Activated T-cell treated with anti-CD3 and anti-CD28 coated beads, Interleukin-2, amount 50 U/mL, for 1 hour (primary cell): ENCODE measurements at regions not wholly inside any gene's neighbourhood (a gene's known extent, or its start where the extent isn't known, plus 50 kb on each side); places are given as distances from the start of the nearest gene placed in this dataset.
"Not testable (repeated sequence)": the region's sequence is repeated elsewhere in the genome, so short reads cannot be mapped to it uniquely, and the experiment has no call there.

Experiments used
- DNase-seq: peaks from one replicate; pipeline ENCODE4 v3.0.0-alpha.2; 2020

DNA sequence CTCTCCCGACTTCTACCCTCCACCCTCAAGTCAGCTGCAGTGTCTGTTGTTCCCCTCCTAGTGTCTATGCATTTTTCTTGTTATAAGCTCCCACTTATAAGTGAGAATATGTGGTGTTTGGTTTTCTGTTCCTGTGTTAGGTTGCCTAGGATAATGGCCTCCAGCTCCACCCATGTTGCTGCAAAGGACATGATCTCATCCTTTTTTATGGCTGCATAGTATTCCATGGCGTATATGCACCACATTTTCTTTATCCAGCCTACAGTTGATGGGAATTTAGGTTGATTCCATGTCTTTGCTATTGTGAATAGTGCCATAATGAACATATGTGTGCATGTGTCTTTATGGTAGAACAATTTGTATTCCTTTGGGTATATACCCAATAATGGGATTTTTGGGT, 80.7 kb downstream of the SPTSSA start:
- DNase-seq, result not testable (repeated sequence)

DNA sequence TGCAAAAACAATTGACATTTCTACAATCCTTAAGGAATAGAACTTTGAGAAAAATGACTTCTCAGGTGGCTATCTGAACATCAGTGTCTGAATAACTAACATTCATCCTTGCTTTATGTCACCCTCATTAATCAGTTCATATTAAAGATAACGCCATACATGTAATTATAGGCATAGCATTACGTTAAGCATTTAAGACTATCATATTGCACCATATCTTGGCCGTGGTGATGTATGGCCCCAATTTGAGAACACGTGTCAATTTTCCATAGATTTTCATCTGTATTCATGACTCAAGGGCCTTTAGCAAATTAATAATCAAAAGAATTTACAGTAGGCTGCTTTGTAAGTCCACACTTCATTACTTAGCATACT, 81.6 kb downstream of the SPTSSA start:
- DNase-seq, result no peak

DNA sequence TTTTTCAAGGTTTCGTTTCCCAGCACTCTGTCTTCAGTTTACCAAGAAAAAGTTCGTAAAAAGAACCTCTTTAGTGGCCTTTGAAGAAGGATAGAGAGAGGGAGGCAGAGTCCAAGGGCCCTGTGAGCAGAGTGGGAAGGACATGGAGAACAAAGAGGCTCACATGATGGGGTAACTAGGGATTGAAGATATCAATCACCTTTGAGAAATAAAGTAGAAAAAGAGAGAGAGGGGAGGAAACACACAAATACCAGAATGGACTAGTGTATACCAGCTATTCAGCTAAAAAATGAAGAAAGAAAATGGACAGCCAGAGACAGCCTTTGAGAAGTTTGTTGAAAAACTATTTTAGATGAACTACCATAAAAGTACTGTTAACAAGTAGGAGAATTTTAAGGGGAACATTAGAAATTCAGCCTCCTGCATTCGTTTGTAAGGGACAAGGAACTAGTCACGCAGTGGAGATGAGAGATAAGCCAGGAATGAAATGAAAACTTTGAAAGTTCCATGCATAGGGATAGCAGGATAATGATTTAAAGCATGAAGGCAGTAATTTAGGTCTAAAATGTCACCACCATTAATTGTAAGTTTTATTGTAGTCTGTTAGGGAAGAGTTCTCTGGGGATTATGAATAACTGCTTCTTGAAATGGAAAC, 82.1 kb downstream of the SPTSSA start:
- DNase-seq, result no peak

DNA sequence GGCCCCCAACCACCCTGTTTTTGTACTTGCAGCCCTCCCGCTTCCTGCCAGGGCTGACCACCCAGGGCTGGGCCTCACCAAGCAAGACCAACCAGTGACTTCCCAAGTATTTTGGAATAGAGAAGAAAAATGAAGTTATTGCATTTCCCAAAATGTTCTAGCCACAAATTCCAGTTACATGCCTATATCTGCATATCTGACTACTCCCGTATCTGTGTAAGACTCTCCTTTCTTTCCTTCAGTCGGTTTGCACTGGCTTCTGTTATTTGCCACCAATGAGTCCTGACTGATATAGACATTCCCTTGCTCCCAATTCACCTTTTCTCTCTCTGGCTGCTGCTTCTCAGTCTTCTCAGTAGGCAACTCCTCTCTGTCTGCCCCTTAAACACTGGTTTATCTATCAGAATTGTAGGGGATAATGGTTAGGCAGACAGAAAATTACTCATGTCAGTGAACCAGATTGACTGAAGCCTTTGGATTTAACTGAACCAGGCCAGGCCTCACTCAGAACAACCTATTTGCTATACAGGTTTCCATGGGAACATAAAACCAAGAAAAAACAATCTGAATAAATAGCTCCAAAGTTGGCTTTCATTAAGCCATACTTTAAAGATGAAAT, 85.3 kb downstream of the SPTSSA start:
- no peak for DNase-seq

DNA sequence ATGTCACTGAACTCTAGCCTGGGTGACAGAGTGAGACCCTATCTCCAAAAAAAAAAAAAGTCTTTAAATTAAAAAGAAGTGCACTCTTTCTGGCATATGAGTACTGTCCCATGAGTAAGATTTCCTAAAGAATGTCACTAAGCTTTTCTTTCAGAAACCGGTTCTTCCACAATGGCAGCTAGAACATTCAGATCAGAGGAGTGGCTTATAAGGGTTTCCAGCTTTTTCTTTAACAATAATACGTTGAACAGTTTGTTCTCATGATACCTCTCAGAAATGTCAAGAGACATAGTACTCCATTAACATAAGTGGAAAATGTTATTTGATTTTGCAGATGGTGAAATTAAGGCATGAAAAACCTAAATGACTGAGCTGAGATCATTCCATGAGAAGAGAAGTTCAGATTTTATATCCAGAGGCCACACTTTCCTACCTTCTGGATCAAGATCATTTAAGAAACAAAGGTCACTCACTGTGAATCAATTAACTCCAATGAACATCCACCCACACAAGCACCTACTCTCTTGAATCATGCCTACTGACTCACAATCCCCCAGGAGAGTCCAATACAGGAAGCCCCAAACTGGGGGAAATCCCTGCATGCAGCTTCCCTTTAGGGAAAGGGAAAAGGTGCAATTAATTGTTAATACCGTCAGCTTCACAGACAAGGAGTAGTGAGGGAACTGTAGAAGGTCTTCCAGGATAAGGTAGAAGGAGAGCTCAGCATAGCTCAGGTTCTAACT, 86.9 kb downstream of the SPTSSA start:
- DNase-seq, result no peak

DNA sequence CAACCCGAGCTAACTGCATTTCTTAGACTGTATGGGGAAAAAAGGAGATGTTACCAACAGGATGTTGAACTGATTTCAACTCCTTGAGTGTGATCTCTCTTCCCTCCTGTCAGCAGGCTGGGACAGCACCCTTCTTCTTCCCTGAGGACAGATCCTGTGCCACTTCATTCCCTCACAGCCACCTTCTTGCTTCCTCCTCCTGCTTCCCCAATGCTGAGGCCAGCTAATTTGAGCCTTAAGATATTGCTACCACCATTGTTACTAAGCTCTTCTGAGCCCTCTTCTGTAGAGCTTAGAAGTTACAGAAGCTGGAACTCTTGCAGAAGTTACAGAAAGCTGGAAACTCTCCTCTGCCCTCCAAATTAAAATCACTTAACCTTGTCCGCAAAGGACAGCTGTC, 88.8 kb downstream of the SPTSSA start:
- no peak for DNase-seq

DNA sequence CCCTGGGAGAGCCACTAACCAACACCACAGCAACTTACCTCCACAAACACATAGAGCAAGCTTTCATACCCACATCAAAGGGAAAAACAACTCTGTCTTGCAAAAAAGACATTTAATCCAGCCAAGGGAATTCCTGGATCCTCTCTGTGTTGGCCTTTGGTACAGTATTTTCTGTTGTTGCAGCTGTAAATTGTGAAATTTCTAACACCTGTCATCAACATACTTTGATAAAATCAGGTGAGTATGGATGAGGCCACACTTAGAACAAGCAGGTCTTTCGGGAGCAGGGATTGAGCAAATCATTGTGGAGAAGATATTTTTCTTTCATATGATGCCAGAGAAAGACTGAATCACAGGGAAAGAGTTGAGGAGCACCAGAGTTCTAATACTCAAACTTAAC, 89.3 kb downstream of the SPTSSA start:
- no peak for DNase-seq

DNA sequence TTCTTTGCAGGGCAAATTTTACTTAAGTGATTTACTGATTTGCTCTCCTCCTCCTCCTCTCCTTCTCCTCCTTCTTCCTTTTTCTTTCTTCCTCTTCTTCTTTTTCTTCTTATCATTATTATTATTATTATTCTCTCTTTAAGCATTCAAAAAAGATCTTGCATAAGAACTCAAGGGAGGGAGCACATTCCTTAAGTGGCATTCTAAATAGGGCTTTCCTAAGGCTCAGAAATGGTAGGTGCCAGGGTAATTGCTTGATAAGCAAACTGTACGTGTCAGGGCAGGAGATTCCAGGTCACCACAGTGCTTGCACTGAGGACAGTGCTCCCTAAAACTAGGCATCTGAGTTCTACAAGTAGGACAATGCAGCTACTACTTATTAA, 92.4 kb downstream of the SPTSSA start:
- no peak for DNase-seq

DNA sequence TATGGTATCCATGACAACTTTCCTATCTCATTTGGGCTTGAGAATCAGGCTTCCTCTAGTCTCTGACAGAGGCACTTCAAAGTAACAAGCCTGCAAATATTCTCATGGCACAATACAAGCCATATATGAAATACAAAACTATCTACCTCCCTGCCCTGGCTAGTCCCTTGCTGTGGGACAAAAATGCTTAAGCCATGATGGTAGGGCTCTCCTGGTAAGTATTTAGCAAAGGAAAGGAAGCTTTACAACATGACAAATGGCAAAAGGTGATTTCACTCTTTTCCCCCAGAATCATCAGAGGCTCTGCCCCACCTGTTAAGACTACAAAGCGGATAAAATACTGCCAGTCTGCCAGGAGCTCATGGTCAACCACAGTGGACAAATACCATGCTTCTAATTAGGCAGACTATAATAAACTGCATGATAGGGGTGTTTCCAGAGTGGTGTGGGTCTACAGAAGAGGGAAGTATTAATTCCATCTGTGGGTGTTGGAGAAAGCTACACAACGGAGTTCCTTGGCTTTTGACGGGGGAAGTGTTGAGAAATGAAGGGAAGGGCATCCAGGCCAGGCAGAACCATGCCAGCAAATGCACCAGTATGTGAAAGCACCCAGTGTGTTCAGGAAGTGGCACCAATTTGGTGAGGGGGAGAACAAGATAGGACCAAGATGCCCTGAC, 92.9 kb downstream of the SPTSSA start:
- no peak for DNase-seq

DNA sequence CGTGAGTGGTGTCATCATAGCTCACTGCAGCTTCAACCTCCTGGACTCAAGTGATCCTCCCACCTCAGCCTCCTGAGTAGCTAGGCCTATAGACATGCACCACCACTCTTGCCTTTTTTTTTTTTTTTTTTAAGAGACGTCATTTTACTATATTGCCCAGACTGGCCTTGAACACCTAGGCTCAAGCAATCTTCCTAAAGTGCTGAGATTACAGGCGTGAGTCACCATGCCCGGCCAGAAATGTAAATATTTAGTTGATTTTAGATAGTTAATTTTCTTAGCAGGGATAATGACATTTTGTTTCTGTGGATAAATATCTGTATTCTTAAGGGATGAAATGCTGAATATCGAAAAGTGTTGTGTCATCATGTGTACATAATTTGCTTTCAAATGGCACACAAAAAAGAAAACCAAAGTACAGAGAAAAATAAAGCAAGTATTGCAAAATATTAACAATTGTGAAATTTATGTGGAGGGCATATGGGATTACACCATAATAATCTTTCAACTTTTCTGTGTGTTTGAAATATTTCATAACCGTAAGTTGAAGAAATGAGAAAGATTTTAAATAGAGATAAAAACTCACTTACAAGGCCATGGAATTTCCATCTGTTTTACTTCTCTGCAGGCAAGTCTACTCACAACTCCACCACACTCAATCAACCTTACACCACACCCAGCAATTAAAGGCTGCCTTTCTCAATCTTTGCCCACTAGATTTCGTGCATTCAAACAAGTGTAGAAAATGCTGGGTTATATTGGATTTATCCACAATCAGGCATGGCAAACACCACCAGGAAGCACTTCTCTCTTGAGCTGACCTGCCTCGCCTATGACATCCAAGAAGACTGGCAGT, 93.7 kb downstream of the SPTSSA start:
- DNase-seq, result no peak

DNA sequence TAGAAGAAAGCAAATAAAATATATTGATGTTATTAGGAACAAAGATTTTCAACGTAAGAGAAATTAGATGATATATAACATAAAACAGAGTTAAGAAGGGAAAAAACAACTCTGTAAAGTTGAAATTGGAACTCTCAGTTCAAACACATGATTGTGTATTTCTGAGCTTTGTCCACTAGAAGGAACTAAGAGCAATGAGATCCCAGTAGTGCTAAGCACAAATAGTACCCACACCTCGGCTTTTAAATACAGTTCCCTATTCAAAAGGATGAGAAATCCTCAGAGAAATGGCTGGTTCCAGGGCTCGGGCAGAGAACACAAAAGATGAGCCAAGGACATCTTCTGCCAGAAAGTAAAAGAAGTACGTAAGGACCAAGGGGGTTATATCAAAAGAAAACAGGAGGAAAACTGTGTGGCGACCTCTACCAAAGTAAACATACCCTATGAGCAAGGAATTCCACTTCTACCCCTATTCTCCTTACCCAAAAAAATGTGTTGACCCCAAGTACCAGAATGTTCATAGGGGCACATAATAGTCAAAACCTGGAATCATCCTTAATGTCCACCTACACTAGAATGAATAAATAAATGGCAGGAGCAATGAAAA, 96.6 kb downstream of the SPTSSA start:
- DNase-seq, result no peak

DNA sequence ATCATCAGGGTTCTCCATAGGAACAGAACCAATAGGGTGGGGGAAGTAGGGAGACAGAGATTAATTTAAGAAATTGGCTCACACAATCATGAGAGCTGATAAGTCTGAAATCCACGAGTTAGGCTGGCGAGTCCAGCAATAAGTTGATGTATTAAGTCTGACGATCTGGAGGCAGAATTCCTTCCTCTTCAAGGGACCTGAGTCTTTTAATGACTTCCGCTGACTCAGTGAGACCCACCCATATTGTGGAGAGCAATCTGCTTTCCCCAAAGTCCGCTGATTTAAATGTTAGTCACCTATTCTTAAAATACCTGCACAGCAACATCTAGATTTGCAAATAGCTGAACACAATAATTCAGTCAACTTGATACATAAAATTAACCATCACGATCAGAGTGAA, 97.8 kb downstream of the SPTSSA start:
- DNase-seq, result no peak

DNA sequence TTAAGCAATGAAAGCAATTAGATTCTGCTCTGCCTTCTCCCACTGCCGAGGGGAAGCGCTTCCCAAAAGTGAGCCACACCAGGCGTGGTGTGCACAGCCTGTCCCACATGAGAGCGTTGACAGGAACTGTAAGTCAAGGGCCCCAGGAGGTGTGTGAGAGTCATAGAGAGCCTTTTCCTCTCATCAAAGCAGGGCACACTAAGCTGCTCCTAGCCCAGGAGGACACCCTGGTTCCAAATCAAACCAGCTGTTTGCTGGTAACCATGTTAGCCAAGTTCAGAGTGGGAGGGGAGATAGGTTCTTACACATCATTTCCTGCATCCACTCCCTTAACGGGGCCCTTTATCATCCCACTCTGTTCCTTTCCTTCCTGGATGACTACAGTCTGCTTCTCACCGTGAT, 98.3 kb downstream of the SPTSSA start:
- no peak for DNase-seq

DNA sequence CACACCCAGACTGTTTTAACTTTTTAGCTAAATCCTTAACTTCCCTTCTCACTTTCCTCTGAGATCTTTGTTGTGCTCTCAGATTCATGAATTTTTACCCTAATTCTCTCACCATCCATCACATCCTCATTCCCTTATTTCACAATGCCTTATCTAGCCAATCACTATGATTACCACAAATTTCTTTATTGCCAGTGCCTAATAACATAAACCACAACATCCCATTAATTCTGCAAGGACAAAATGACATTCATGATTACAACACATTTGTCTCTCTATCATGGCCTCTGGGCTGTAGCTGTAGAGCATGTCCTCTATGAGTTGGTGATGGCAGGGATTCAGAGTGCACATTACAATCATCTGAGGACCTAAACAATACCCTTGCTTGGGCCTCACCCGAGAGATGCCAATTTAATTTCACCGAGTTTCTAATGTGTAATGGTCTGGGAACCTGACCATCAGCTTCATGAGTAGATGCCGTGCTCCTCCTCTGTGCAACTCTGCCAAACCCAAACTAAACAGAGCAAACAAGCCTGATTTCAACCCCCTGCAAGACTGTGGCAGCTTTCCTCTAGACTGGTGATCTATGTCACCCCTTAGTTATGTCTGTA, 99.3 kb downstream of the SPTSSA start:
- DNase-seq, result no peak

DNA sequence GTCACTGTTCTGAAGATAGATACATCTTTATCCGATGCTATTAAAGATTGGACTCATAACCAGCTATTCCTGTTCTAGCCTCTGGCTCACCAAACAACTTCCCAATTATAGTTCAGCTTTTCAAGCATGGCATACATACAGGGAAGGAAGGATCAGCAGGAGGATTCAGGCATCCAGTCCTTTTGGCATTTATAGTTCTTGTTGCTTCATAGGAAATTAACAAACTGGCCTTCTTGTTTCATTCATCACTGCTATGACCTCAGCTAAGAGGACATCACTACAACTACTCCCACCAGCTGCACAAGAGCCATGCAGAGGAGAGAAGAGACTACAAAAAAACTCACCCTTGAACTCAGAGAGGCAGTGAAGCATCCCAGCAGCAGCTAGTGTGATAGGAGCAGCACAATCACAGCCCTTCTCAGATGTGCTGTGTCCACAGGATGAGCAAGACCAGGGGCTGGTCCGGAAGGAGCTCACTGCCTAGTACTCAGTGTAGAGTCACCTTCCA, 100.5 kb downstream of the SPTSSA start:
- no peak for DNase-seq

DNA sequence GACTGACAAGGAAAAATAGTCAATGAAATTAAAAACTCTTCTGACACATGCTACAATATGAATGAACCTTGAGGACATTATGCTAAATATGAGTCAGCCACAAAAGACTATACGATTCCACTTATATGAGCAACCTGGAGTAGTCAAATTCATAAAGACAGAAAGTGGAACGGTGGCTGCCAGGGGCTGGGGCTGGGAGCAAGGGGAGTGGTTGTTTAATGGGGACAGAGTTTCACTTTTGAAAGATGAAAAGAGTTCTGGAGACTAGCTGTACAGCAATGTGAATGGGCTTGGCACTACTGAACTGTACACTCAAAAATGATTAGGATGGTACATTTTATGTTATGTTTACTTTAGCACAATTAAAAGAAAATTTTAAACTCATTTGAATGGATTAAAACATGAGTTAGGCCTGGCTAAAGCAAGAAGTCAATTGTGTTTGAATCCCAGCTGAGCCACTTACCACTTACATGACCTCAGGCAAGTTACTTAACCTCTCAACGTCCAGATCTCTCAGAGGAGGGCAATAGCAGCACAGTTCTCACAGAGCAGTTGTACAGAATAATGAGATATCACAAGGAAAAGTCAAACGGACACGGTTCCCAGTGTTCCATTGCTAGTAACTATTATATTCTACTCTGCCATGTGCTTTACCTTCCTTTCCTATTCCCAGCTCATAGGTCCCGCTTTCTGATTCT, 102.5 kb downstream of the SPTSSA start:
- no peak for DNase-seq

DNA sequence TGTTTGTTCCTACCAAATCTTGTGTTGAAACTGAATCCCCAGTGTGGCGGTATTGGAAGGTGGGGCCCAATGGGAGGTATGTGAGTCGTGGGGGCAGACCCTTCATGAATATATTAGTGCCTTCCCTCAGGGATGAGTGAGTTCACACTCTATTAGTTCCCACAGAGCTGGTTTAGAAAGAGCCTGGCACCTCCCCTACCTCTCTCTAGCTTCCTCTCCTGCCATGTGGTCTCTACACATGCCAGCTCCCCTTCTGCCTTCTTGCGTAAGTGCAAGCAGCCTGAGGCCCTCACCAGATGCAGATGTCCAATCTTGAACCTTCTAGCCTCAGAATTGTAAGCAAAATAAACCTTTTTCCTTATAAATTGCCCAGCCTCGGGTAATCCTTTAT, 105.8 kb downstream of the SPTSSA start:
- no peak for DNase-seq

DNA sequence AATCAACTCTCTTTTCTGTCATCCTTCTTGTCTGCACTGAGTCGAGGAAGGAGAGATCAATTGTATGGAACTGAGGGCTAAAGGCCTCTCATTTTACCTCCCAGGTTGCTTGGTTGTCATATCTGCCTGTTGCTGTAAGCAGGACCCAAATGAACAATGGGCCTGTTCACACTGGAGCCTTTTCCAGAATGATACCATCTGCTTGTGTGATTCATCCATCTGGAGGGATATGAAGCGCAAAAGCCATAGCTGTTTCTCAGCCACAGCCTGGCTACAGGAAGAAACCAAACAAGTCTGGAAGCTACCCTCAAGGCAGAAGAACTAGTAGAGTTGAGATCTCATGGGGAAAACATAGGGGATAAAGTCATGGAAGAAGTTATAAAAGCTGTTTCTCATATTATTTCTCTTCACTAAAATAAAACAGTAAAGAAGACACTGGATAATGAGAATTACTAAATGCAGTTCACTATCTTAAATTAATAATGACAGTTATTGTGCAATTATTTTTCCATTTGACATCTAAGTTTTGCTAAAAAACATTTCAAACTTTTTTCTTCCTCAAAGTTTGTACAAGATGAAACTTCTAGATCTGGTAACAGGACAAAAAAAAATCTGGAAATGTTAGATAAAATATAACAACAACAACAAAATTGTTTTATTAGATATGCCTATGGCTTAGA, 106.3 kb downstream of the SPTSSA start:
- DNase-seq, result no peak

DNA sequence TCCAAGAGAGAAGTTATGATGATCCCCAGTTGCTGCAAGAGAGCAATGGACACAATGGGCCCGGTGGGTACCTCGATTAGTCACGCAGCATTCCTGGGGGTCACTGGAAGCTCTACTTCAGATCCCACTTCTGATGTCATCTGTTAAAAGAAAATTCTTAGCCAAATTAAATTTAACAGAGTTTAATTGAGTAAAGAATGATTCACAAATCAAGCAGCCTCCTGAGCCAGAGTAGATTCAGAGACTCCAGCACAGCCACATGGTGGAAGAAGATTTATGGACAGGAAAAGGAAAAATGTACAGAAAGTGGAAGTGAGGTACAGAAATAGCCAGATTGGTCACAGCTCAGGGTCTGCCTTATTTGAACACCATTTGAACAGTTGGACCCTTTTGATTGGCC, 107.5 kb downstream of the SPTSSA start:
- no peak for DNase-seq

DNA sequence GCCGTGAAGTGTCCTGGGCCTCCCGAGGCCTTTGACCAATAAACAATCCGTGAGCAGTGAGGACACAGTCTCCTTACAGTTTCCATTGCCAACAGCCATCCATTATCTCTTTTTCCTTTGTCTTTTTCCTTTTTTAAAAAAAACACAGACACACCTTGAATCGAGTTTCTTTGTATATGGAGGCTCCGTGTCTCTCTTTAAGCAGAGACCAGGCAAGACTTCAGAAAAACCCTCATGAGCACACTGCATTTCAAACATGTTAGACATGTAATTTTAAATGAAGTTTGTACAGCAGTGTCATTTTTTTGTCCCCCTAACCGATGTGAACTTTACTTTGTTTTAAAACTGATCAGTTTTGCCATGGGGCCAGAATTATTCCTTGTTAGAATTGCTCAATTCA, 111.1 kb downstream of the SPTSSA start:
- no peak for DNase-seq

DNA sequence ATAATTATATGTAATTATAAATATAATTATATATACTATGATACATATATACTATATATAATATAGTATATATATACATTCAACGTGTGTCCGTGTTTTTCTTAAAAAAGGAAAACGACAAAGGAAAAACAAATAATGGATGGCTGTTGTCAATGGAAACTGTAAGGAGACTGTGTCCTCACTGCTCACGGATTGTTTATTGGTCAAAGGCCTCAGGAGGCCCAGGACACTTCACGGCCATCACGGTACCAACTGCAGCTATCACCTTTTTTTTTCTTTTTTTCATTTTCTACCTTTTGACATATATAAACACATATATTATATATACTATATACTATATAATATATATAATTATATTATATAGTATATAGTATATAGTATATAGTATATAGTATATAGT, 113.4 kb downstream of the SPTSSA start:
- DNase-seq, result no peak
